ENCODE measurements at regions not wholly inside any gene's neighbourhood (a gene's known extent, or its start where the extent isn't known, plus 50 kb on each side); places are given as distances from the start of the nearest gene placed in this dataset.

- WGBS, 2 donors = 38% methylated on average over 13 of the region's 13 CpGs
- Histone ChIP-seq H3K9me3 (no peaks in the 10 kb centered on the region), H3K4me3 (peak overlapping the region in 2 of 10 donors; percentile 18 to 28), H3K36me3 (no peaks in the 10 kb centered on the region), H3K27ac (peak overlapping the region; percentile 73 to 93 (median 86)), H3K4me1 (peaks cover 2 to 35% (median 25%) of the 10 kb centered on the region in 9 donors), H3K27me3 (no peaks in the 10 kb centered on the region)
- intact Hi-C loops (cut with DNase I) = loop anchor here in 6 of 10 donors (1.0 to 5.0 kb wide), 3 partner anchors 89 to 91 kb away; partner anchors contain the start of gene ANKRD10 (in 5 of the 6)
- DNase-seq = peak; percentile 70 to 88
- no peak for TF ChIP-seq CTCF (IDR thresholded peaks at IDR 0.05)
- peak; percentile 95 to 98 (median 96) for ATAC-seq
These were observed 91.7 kb upstream of the ANKRD10 start for GRCh38 chr13:111006506-111007031.

GRCh38 chr13:111005808-111006505 lies 91.1 kb upstream of the ANKRD10 start:
- ATAC-seq (peak; percentile 70 to 91 (median 85)), DNase-seq (peak; percentile 63 to 71)
- TF ChIP-seq CTCF (IDR thresholded peaks at IDR 0.05) = no peak
- Histone ChIP-seq H3K4me3 (peak overlapping the region in 4 of 10 donors; percentile 12 to 28 (median 19)), H3K4me1 (peaks cover 2 to 35% (median 25%) of the 10 kb centered on the region in 9 donors), H3K36me3 (no peaks in the 10 kb centered on the region), H3K9me3 (no peaks in the 10 kb centered on the region), H3K27me3 (no peaks in the 10 kb centered on the region), H3K27ac (peak overlapping the region; percentile 73 to 93 (median 86))
- intact Hi-C loops (cut with DNase I) = loop anchor here in 6 of 10 donors (1.0 to 5.0 kb wide), 3 partner anchors 89 to 91 kb away; partner anchors contain the start of gene ANKRD10 (in 5 of the 6)
- WGBS, 2 donors = 46 to 54% methylated on average over 16 of the region's 16 CpGs

- Histone ChIP-seq H3K27me3 (no peaks in the 10 kb centered on the region), H3K27ac (peak overlapping the region; percentile 73 to 93 (median 86)), H3K4me1 (peaks cover 2 to 35% (median 25%) of the 10 kb centered on the region in 9 donors), H3K9me3 (no peaks in the 10 kb centered on the region), H3K36me3 (no peaks in the 10 kb centered on the region), H3K4me3 (peak overlapping the region in 1 of 10 donors; percentile 28)
- ATAC-seq (peak in 3 of 8 donors; percentile 30 to 54 (median 41)), DNase-seq (no peak)
- WGBS, 2 donors = 70 to 84% methylated on average over 6 of the region's 6 CpGs
- intact Hi-C loops (cut with DNase I) = loop anchor here in 4 of 10 donors (5.0 kb wide), 1 partner anchor 88 kb away; the partner anchor contains the start of gene ANKRD10 (in 4 of the 4)
- no peak for TF ChIP-seq CTCF (IDR thresholded peaks at IDR 0.05)
These were observed 90.5 kb upstream of the ANKRD10 start for GRCh38 chr13:111005364-111005763.

DNA sequence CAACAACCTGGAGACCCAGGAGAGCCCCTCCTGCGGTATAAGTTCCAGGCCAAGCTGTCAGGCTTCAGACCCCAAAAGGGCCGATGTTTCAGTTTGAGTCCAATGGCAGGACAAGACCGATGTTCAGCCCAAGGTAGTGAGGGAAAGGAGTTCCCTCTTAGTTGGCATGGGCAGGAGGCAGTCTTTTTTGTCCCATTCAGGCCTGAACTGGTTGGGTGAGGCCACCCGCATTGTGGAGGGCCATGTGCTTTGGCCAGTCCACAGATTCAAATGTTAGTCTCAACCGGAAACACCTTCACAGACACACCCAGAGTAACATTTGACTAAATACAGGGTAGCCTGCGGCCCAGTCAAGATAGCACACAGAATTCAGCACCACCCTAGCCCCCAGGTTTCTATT lies 89.6 kb upstream of the ANKRD10 start:
- intact Hi-C loops (cut with DNase I) = no loop called here
- H3K4me3 ChIP-seq = no peak overlapping the region
- no peak for DNase-seq
- H3K4me1 ChIP-seq = peaks cover 2 to 35% (median 25%) of the 10 kb centered on the region in 9 donors
- WGBS, 2 donors = 83 to 90% methylated on average over 6 of the region's 6 CpGs
- no peaks in the 10 kb centered on the region for H3K9me3 ChIP-seq
- no peak for ATAC-seq
- H3K27me3 ChIP-seq = no peaks in the 10 kb centered on the region
- H3K27ac ChIP-seq = peak overlapping the region in 7 of 10 donors; percentile 4 to 93 (median 84)
- TF ChIP-seq CTCF (IDR thresholded peaks at IDR 0.05) = no peak
- no peaks in the 10 kb centered on the region for H3K36me3 ChIP-seq

All from heart right ventricle (tissue), 16 donors.